HG02798 (cell line): ENCODE measurements at regions not wholly inside any gene's neighbourhood (a gene's known extent, or its start where the extent isn't known, plus 50 kb on each side); places are given as distances from the start of the nearest gene placed in this dataset.
"Not testable (repeated sequence)": the region's sequence is repeated elsewhere in the genome, so short reads cannot be mapped to it uniquely, and the experiment has no call there.

Experiments
- ATAC-seq: cut with Tn5 transposase; IDR thresholded peaks from one replicate; pipeline ENCODE4 v1.9.1; 2021; ENCODE audit warnings: mild to moderate bottlenecking; ENCODE audit not compliant: unreplicated experiment, poor library complexity

DNA sequence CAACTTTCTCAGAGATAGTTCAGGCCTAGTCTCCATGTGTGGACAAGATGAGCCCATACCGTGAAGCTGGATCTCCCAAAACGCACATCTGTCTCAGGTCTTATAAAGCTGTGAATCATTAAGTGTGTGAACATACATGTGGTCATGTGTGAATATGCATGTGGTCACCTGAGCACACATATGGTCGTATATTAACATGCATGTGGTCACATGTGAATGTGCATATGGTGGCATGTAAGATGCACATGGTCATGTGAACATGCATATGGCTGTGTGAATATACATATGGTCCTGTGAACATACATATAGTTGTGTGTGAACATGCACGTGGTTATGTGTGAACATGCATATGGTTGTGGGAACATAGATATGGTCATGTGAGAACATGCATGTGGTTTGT is 172.5 kb upstream of the PZP start:
- no peak for ATAC-seq

DNA sequence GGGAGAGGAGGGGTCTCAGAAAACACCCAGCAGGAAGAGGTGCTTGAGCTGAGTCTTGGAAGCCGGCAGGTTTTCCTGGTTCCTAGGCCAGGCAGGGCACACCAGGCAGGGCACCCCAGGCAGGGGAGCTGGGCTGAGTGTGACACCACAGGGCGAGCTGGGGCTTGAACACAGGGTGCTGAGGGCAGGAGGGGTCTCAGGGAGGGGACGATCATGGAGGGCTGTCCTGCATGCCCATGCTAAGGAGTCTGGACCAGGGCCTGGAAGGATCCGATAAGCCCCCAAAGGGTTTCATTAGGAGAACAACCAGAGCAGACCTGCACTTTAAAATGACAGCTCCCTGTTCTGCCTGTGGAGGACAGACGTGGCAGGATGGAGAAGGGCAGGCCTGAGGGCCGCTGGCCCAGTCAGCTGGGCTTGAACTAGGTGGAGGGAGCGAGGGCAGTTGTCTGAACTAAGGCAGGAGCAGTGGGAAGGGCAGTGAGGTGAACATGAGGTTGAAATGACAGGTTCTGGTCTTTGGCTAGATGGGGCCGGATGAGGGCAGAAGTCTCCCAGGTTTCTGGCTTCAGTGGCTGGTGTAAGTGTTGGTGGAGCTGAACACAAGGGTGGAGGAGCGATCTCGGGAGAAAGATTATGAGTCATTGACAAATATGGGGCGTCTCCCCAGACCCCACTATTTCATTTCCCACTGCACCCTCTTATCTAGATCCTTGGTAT is 171.0 kb upstream of the PZP start:
- ATAC-seq = no peak

DNA sequence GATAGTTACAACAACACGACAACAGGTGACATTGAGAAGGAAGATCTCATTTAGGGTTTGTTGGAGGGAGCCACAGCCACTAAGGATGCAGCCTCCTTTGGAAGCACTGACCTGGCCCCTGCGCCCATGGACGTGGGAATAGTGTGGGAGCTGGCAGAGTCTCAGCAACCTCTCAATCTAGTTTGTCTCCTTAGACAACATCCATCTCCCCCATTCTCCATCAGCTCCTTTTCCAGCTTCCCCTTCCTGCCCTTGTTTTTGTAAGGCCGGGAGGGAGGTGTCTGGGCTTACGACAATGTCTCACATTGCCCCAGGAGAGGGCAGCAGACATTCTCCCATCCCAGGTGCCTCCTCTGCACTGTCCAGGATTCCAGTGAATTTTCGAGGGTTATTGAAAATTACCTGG is 170.2 kb upstream of the PZP start:
- ATAC-seq = no peak

DNA sequence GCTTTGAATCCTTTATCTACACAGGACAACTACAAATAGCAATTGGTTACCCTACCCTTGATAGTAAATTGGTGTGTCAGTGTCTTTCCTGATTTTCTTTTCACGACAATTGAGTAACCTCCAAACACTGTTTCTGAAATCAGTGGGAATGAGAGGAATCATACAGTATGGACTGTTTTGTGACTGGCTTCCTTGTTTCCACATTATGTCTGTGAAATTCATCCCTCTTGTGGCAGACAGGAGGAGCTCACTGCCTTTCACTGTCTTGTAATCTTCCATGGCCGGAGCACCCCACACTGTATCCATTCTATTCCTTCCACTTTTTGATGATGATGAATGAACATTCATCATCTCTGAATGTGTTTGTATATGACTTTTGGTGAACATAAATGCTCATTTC is 164.0 kb upstream of the PZP start:
- ATAC-seq = no peak

DNA sequence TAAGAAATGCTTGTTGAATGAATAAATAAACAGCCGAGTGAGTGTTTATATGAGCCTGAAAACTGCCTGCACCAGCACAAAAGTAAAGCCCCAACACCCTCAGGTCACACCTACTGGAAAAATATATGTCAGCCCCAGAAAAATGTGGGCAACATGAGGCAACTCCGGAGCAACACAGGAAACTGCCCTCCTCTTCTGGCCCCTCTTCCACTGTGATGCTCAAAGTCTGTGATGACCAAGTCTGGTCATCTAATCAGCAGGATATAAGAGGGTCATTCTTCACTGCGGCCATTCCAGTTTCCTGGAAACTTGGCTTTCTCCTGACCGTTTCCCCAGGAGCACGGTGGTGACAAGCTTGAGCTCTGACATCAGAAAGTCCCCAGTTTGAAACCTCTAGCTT is 159.6 kb upstream of the PZP start:
- ATAC-seq = no peak

DNA sequence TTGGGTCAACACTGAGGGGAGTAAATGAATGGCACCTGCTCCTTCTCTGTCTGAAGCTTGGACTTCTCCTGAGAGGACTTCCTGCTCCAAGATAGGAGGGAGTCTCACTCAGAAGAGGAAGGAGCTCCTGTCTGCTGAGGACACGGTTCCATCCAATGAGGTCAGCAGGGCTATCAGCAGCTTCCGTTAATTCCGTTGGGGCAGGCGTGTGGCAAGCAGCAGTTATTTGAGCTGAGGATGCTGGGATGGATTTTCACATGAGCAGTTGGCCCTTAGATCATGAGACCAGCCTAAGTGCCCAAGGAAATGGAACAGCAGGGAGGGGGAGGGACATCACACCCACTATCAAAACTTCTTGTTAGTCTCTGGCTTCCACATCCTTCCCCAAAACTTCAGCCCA is 159.0 kb upstream of the PZP start:
- no peak for ATAC-seq

DNA sequence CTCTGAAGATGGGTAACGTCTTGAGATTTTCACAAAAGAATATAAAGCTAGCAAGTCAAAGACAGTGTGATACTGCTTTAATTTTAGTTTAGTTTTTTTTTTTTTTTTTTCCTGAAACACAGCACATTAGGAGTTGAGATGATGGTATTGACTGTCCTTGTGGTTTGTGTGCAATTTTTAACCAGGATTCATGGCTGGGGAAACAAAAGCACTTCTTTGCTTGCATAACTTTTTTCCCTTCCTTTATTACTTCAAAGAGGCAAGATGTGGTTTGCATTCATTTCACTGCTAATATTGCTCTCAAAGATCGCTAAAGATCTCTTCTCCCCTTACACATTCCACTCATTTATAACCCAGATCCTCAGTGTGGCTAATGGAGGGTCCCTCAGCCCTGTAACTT is 157.1 kb upstream of the PZP start:
- ATAC-seq = no peak

DNA sequence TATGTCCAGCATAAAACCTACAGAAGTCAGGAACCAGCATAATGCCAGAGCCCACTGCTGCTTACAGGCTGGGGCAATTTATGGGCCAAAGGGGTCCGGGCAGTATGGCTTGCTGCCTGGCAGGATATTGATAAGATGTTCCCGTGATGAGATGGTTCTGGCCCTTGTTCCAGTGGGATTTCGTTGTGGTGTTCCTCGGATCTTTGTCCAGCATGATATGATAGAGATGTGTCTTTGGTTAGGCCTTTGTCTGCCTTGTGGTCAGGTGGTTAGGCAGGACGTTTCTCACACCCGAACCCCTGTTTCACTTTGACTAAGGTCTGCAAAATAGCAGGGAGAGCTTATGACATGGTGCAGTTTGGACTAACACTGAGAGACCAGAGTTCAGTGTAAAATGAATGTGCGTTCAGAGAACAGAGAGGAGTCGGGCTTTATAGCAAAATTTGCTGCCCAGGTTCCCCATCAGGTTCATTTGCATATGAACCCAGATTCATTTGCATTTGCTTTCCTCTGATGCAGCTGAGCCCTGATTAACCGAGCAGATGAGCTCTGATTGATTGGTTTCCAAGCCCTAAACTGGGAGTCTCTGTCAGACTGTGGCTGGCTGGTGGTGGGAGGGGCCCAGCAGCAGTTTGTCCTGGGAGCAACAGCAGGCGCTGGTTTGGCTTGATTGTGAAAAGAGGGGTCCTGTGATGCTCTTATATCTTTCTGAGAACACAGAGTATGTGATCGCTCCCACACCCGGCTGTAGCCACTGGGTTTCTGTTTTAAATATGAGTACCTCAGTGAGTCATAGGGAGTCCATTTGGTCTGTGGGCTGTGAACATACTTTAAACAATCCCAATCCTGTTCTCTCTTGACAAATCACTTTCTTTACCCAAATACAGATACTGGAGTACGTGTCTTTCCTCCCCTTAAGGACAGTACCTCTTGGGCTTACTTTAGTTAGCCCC is 156.3 kb upstream of the PZP start:
- ATAC-seq = peak; percentile 83

DNA sequence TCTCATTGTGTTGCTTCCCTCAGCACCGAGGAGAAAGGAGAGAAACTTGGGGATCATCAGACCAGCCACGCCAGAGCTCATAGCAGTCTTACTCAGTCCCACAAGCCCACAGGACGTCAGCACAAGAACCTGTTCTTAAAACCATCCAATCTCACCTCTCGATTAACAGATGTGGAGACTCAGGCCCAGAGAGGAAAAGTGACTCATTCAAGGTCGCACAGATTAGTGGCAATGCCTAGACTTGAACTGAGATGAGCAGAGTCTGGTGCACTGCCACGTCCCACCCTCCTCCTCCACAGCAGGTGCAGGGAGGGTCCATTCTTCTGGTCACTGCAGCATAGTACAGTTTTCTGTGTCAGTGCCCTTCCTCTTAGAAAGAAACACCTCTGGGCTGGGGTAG is 154.9 kb upstream of the PZP start:
- no peak for ATAC-seq

DNA sequence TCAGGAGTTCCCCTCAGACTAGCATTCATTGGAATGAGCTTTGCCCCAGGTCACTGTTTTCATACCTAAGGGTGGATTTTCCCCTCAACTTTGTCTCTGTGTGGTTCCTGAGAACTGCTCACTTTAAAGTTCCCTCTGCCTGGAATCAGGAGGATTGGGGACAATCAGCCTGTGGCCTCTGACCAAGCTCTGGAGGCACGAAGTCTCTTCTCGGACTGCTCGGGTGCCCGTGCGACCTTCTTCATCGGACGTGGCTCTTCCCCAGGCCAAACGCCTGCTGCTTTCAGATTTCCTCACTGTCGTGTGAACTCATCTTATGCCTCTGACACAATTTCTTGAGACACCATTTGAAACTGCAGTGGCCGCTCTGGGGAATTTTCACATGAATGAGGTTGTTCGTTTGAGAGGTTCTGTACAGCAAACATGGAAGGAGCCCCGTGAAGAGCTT is 153.7 kb upstream of the PZP start:
- ATAC-seq = peak; percentile 29

DNA sequence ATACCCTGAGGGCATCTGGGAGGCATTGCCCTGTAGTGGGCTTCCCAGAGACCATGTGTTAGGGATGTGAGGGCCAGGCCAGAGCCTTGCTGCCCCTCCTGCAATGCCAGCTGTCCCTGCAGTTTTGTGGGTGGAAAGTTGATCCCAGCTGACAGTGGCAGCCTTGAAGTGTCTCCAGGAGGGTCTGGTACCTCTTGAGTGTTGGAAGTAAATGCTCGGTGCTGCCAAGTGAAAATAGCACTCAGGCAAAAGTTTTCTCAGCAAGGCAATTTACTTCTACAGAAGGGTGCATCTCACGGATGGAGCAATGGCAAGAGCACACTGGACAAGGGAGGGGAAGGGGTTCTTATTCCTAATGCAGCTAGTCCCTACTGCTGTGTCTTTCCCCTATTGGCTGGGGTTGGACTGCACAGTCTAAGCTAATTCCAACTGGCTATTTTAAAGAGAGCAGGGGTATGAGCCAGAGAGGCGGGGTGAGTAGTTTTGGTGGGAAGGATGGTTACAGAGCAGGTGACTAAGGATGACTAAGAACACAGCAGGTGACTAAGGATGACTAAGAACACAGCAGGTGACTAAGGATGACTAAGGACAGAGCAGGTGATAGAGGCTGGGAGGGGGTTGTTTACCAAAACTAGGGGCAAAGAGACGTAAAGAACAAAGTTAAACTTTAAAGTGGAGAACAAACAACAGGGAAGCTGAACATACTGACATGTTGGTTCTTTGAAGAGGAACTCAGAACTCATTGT is 146.0 kb upstream of the PZP start:
- ATAC-seq = not testable (repeated sequence)

DNA sequence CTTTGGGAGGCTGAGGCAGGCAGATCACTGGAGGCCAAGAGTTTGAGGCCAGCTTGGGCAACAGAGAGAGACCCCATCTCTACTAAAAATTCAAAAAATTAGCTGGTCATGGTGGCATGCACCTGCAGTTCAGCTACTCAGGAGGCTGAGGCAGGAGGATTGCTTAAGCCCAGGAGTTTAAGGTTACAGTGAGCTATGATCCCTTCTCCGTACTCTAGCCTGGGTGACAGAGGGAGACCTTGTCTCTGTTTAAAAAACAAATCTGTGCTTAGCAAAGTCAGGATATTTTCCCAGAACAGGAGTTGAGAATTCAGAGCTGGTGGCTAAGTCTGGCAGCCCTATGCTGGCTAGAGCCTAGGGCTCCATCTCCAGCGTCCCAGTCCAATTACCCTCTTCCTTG is 142.9 kb upstream of the PZP start:
- ATAC-seq = no peak

DNA sequence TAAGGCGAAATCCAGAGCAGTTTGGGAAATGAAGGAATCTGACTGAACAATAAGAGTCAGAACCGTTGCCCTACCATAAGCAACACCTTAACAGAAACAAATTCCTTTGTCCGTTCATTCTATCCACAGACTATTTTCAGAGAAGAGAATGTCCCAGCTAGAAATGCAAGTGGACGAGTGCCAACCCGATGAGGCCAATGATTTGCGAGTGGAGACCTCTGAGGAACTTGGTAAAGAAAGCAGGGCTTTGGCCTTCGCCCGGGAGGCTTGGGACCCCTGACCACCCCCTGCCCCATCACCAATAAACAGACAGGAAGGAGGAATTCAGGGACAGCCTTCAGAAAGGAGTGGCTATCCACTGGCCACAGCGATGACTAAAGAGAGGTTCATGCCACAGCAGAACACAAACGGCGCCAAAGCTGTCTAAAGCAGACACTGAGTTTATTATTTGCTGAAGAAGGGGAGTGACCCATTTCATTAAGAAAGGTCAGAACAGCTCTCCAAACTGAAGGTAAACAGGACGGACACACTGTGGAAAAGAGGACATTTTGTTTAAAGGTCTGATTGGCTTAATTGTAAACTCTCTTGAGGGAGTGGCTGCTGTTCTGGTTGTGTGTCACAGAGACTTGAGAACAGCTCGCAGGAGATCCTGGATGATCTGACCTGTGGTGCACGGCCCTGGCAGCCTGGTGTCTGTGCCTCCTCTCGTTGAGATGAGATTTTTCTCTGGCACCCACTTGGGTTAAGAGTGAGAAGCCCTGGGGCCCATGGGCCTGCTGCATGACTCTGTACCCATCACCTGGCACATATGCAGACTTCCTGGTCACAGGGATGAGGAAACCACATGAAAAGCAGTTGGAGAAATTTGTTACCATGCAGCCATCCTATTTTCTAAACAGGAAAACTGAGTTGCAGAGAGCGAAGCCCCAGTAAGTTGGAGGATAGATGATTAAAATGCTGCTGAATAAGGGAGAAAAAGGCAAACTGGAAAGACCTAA is 142.0 kb upstream of the PZP start:
- no peak for ATAC-seq

DNA sequence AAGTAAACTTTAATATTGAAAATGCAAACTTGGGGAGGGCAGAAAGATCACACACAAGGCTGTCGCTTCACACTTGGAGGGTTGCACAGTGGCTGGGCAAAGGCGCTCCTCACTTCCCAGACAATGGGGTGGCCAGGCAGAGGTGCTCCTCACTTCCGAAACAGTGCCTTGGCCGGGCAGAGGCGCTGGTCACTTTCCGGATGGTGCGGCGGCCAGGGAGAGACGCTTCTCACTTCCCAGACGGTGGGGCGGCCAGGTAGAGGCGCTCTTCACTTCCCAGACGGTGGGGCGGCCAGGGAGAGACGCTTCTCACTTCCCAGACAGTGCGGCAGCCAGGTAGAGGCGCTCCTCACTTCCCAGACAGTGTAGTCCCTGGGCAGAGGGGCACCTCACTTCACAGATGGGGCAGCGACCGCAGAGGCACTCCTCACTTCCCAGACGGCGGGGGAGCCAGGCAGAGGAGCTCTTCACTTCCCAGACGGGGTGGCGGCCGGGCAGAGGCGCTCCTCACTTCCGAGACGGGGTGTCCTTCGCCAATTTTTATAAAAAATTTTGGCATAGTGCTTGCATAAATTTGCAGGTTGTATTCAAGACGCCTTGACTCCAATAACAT is 140.8 kb upstream of the PZP start:
- ATAC-seq = no peak

DNA sequence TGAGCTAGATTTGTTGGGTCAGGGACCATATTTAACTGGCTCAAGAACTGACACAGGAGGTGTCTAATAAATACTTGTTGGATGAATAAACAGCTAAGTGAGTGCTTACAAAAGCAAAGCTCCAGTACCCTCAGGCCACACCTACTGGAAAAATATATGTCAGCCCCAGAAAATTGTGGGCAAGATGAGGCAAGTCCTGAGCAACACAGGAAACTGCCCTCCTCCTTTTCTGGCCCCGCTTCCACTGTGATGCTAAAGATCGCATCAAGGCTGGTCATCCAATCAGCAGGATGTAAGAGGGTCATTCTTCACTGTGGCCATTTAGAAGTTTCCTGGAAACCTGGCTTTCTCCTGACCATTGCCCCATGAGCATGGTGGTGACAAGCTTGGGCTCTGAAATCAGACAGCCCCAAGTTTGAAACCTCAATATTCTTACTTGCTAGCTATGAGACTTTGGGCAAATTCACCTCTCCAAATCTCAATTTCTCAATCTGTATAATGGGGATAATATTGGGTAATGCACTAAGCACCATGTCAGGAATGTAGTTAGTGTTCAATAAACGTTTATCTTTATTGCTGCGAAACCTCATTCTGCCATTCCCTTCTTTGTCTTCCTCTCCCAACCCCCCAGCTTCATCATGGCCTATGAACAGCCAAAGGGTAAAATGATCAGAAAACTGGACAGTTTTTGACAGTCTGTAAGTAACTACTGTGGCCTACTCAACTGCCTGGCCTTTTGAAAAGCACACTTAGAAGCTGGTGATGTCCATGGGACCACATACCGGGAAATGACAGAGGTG is 139.3 kb upstream of the PZP start:
- ATAC-seq = no peak

DNA sequence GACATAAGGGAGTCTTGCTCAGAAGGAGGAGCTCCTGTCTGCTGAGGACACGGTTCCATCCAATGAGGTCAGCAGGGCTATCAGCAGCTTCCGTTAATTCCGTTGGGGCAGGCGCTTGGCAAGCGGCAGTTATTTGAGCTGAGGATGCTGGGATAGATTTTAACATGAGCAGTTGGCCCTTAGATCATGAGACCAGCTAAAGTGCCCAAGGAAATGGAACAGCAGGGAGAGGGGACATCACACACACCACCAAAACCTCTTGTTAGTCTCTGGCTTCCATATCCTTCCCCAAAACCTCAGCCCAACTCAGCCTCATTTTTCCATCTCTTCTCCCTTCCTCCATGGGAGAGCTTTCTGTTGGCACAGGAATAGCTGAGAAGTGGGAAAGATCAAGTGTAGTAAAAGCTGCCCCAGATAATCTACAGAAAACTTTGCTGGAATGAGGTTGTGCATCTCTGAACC is 138.7 kb upstream of the PZP start:
- ATAC-seq = no peak

DNA sequence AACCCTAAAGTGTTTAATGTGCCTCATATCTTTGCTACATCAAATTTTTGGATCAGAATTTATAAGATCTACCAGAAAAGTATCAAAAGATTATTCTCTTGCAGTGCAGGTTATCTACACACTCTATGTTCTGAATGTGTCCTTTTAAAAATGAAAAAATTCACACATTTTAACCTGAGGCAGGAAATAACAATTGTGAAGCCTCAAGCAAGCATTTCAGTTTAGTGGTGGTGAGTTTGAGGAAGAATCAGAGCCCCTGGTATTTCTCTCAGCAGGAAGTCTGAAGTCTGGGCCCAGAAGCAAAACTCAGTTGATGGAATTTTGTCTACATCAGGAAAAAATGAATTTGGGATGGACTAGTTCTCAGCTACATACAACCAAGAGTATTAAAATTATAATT is 137.0 kb upstream of the PZP start:
- no peak for ATAC-seq

DNA sequence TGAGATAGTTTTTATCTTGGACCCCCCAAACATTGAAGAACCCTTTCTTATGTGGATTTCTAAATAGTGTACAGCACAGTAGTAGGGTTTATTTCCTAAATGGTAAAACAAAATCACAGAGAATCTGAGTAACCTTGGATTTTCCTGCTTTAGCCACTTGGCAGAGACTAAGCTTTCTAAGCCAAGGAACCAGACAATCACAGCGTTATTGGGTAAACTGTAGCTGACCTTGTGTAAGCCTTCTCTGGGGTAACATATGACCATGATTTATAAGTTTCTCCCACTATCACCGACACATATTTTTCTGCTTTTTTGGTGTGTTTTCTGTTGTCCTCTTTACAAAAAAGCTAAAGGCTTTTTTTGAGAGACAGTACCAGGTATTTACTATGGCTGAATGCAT is 136.3 kb upstream of the PZP start:
- no peak for ATAC-seq
